Muscle of leg (tissue), 3 donors: ENCODE measurements at regions not wholly inside any gene's neighbourhood (a gene's known extent, or its start where the extent isn't known, plus 50 kb on each side); places are given as distances from the start of the nearest gene placed in this dataset.

Experiments used
- DNase-seq: peaks from one replicate; pipeline ENCODE4 v3.0.0; 2013
- H3K27ac ChIP-seq: one replicate; pipeline ENCODE4 v1.5.1; 2013; ENCODE audit warnings: mild to moderate bottlenecking, low read length, control low read depth
- H3K27me3 ChIP-seq: one replicate; pipeline ENCODE4 v1.6.1; 2013; ENCODE audit warnings: low read length; ENCODE audit not compliant: control insufficient read depth, insufficient read depth
- H3K36me3 ChIP-seq: one replicate; pipeline ENCODE4 v1.6.1; 2013; ENCODE audit warnings: low read length; ENCODE audit not compliant: control insufficient read depth, insufficient read depth
- H3K4me1 ChIP-seq: one replicate; pipeline ENCODE4 v1.6.1; 2013; ENCODE audit warnings: low read length; ENCODE audit not compliant: control insufficient read depth, insufficient read depth
- H3K4me3 ChIP-seq: one replicate; pipeline ENCODE4 v1.5.1; 2013; ENCODE audit warnings: low read length, control low read depth
- H3K9me3 ChIP-seq: replicated peaks from 2 replicates; pipeline ENCODE4 v1.6.1; 2013; ENCODE audit warnings: low read depth, low read length; ENCODE audit not compliant: control insufficient read depth
- WGBS: methylation state at CpG from one replicate; pipeline ENCODE4 v1.1.5; 2013; ENCODE audit warnings: missing lambda C conversion rate; ENCODE audit not compliant: insufficient coverage; 5-methylcytosine and 5-hydroxymethylcytosine counted together

GRCh38 chr16:59249011-59249410, 514.9 kb upstream of the GOT2 start:
- no peak overlapping the region for H3K27ac ChIP-seq
- no peaks in the 10 kb centered on the region for H3K36me3 ChIP-seq
- no CpG with 5 or more reads among the region's 4 CpGs for WGBS
- DNase-seq, result no peak
- H3K27me3 ChIP-seq, result no peaks in the 10 kb centered on the region
- no peaks in the 10 kb centered on the region for H3K9me3 ChIP-seq
- H3K4me3 ChIP-seq, result no peak overlapping the region
- H3K4me1 ChIP-seq, result peaks cover 4% of the 10 kb centered on the region

DNA sequence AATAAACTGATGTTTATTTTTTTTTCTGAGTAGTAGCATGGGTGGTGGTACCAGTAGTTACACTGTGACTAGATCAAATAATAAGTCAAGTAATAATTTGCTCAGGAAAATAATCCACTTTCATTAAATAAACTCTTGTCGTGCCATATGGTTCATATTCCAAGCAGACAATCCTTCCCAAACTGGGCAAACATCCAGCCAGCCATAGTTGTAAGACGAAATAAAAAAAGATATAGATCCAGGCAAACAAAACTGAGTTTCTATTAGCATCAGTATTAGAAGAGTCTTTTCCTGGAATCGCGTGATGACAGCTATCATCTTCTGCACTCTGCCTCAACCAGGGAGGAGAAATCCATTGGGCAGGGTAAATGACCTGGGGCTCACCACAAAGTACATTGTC, 508.4 kb upstream of the GOT2 start:
- Histone ChIP-seq H3K27me3 (no peaks in the 10 kb centered on the region), H3K4me3 (no peak overlapping the region), H3K36me3 (no peaks in the 10 kb centered on the region), H3K9me3 (no peaks in the 10 kb centered on the region), H3K27ac (no peak overlapping the region), H3K4me1 (no peaks in the 10 kb centered on the region)
- no CpG with 5 or more reads among the region's 4 CpGs for WGBS
- peak; percentile 29 for DNase-seq

- DNase-seq, result no peak
- Histone ChIP-seq H3K27ac (no peak overlapping the region), H3K4me1 (no peaks in the 10 kb centered on the region), H3K4me3 (no peak overlapping the region), H3K36me3 (no peaks in the 10 kb centered on the region), H3K27me3 (no peaks in the 10 kb centered on the region), H3K9me3 (no peaks in the 10 kb centered on the region)
- WGBS, result 40% methylated on average over 2 of the region's 3 CpGs
These were observed 504.1 kb upstream of the GOT2 start for GRCh38 chr16:59238246-59238645.

GRCh38 chr16:59236804-59237458, 502.8 kb upstream of the GOT2 start:
- 58% methylated on average over 2 of the region's 4 CpGs for WGBS
- no peaks in the 10 kb centered on the region for H3K9me3 ChIP-seq
- H3K4me1 ChIP-seq, result no peaks in the 10 kb centered on the region
- no peaks in the 10 kb centered on the region for H3K27me3 ChIP-seq
- H3K27ac ChIP-seq, result no peak overlapping the region
- H3K36me3 ChIP-seq, result no peaks in the 10 kb centered on the region
- no peak for DNase-seq
- no peak overlapping the region for H3K4me3 ChIP-seq

- H3K4me3 ChIP-seq, result no peak overlapping the region
- no peaks in the 10 kb centered on the region for H3K9me3 ChIP-seq
- no peaks in the 10 kb centered on the region for H3K4me1 ChIP-seq
- no CpG with 5 or more reads among the region's 2 CpGs for WGBS
- H3K36me3 ChIP-seq, result no peaks in the 10 kb centered on the region
- DNase-seq, result no peak
- no peak overlapping the region for H3K27ac ChIP-seq
- no peaks in the 10 kb centered on the region for H3K27me3 ChIP-seq
These were observed 490.3 kb upstream of the GOT2 start for GRCh38 chr16:59224401-59224800.

- H3K27ac ChIP-seq, result no peak overlapping the region
- WGBS, result 63% methylated on average over 1 of the region's 1 CpG
- H3K4me1 ChIP-seq, result no peaks in the 10 kb centered on the region
- H3K27me3 ChIP-seq, result no peaks in the 10 kb centered on the region
- no peak overlapping the region for H3K4me3 ChIP-seq
- H3K36me3 ChIP-seq, result no peaks in the 10 kb centered on the region
- H3K9me3 ChIP-seq, result no peaks in the 10 kb centered on the region
- no peak for DNase-seq
These were observed 485.9 kb upstream of the GOT2 start for GRCh38 chr16:59220011-59220410.

GRCh38 chr16:59216291-59216690, 482.2 kb upstream of the GOT2 start:
- WGBS, result 100% methylated on average over 1 of the region's 3 CpGs
- no peak for DNase-seq
- H3K9me3 ChIP-seq, result no peaks in the 10 kb centered on the region
- no peaks in the 10 kb centered on the region for H3K36me3 ChIP-seq
- no peaks in the 10 kb centered on the region for H3K27me3 ChIP-seq
- peaks cover under 1% of the 10 kb centered on the region for H3K4me1 ChIP-seq
- H3K27ac ChIP-seq, result no peak overlapping the region
- H3K4me3 ChIP-seq, result no peak overlapping the region

DNA sequence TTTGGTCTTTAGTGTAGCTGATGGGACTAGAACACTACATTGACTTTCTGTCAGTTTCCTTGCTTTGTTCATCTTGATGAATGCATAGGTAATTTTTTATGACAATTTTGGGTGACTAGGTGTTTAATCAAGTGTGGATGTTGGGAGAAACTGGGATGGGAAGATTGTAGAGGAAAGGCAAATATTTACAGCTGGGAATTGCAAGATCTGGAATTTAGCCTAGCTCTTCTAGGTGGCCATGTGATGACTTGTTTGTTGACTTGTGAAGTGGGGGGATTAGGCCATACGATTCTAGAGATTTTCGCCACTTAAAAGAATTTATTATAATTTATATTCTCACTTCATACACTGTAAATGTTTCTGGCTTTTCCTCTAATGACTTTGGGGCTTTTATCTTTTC, 480.3 kb upstream of the GOT2 start:
- DNase-seq, result no peak
- Histone ChIP-seq H3K27ac (no peak overlapping the region), H3K36me3 (no peaks in the 10 kb centered on the region), H3K4me3 (no peak overlapping the region), H3K9me3 (no peaks in the 10 kb centered on the region), H3K4me1 (peaks cover 7% of the 10 kb centered on the region), H3K27me3 (no peaks in the 10 kb centered on the region)
- WGBS, result no CpG with 5 or more reads among the region's 2 CpGs

GRCh38 chr16:59213952-59214351, 479.8 kb upstream of the GOT2 start:
- no CpG with 5 or more reads among the region's 1 CpG for WGBS
- H3K4me3 ChIP-seq, result no peak overlapping the region
- H3K27ac ChIP-seq, result no peak overlapping the region
- H3K27me3 ChIP-seq, result no peaks in the 10 kb centered on the region
- no peaks in the 10 kb centered on the region for H3K9me3 ChIP-seq
- H3K4me1 ChIP-seq, result peaks cover 7% of the 10 kb centered on the region
- no peaks in the 10 kb centered on the region for H3K36me3 ChIP-seq
- DNase-seq, result no peak

- H3K27me3 ChIP-seq, result no peaks in the 10 kb centered on the region
- WGBS, result no CpG with 5 or more reads among the region's 1 CpG
- H3K36me3 ChIP-seq, result no peaks in the 10 kb centered on the region
- no peak overlapping the region for H3K27ac ChIP-seq
- DNase-seq, result no peak
- H3K4me3 ChIP-seq, result no peak overlapping the region
- peaks cover 7% of the 10 kb centered on the region for H3K4me1 ChIP-seq
- no peaks in the 10 kb centered on the region for H3K9me3 ChIP-seq
These were observed 478.4 kb upstream of the GOT2 start for GRCh38 chr16:59212492-59213024.
